HG03175 (cell line): ENCODE measurements at regions not wholly inside any gene's neighbourhood (a gene's known extent, or its start where the extent isn't known, plus 50 kb on each side); places are given as distances from the start of the nearest gene placed in this dataset.
"Not testable (repeated sequence)": the region's sequence is repeated elsewhere in the genome, so short reads cannot be mapped to it uniquely, and the experiment has no call there.

Experiments
- ATAC-seq: cut with Tn5 transposase; IDR thresholded peaks from one replicate; pipeline ENCODE4 v1.9.1; 2021; ENCODE audit warnings: mild to moderate bottlenecking, moderate library complexity; ENCODE audit not compliant: unreplicated experiment

DNA sequence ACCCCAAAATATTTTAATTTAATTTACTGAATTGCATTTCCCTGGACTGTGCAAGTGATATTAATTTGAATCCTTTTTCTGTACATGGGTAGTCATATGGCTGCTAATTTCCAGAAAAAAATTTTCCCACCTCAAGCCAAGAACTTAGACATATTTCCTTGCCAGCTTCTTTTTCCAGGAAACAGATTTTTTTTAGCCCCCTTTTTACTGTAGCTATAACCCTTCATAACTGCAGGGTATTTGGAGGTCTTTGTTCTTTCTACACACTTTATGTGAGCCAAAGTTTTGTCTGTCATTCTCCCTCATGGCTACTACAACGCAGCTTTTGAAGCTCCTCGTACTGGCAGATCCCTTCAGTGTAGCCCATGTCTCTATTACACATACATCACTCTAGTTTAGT lies 261.2 kb upstream of the PIK3R1 start:
- ATAC-seq: no peak

DNA sequence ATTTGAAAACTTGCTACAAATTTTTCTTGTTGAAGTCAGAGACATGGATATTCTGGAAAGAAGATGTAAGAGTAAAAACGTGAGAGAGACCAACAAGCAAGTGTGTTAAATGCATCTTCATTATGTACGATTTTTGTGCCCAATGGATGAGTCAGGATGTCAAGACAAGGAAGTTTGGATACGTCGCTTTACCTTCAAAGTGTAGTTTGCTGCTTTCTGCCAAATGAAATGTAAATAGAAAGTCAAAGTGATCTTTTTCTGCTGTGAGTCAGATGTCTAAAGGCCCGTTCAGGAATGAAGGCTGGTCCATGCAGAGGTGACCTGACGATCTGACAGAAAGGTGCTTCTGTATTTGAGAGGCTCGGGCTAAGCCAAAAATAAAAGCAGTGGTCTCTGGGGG lies 273.1 kb upstream of the PIK3R1 start:
- no peak for ATAC-seq

DNA sequence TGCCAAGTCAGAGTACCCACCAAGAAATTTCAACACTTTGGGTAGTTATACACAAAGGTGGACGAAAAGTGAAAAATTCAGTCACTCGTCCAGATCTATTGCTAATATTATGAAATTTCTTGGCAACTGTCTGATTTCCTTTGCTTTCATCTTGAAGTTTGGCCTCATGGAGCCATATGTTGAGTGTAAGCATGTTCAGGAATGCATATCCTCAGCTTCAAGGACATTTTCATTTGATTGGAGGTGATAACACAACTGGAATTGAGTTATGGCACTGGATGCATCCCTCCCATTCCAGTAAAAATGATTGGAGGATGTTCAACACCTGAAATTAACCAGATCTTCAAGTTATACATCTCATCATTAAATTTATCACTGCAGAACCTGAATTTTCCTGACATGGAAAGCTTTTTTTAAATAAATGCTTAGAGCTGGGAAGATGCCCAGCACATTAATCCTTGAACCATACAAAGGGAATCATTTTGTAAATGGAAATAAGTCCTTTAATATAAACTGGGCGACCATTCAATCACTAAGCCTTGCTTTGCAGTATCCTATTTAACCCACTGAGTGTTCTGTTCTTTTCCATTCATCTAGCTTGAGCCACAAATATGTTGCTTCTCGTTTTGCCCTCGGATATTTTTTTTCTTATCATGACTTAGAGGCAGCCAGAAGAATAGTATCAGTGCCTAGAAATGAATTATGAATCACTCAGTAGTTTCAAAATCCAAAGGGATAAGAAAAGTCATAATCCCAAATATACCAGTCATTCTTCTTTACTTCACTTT lies 273.7 kb upstream of the PIK3R1 start:
- ATAC-seq: no peak

DNA sequence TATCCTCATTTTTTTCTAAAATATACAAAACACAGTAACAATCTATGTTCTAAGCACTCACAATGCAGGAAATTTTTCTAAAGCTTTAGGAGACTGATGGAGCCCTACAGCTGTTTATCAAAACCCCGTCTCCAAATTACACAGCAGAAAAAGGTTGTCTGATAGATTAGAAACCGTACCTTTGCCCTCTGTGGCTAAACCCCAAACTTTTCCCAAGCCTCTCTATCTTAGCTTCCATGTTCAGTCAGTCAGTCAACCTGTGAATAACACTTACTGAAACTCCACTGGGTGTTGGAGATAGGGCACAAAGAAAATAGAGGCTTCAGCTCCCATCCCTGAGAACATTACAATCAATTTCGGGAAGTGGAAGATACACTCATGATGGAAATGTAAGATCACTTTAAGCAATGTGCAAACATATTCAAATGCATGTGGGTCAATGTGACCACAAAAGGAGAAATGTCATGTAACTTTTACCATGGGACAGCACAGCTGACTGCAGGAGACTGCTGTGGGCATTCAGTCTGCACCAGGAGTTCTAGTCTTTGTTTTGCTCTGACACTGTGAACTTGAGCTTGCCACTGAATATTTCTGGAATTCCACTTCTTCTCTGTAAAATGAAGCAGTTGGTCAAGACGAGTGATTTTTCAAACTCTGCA lies 279.5 kb upstream of the PIK3R1 start:
- no peak for ATAC-seq

DNA sequence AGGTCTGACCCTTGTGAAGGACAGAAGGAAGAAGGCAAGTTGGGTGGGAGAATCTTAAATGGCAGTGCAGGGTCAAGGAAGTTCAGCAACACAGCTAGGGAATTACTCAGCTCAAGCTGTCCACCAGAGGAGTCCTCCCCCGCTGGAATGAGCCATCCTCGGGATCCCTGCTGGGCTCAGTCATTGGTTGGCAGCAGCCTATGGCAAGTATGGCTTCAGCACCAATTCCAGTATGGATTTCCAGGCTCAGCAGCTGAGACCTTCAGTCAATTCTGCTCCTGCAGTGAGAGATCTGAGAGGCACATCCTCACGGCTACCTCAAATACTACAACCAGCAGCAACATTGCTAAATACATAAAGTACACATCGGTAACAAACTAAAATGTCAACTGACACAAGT lies 280.6 kb upstream of the PIK3R1 start:
- no peak for ATAC-seq

DNA sequence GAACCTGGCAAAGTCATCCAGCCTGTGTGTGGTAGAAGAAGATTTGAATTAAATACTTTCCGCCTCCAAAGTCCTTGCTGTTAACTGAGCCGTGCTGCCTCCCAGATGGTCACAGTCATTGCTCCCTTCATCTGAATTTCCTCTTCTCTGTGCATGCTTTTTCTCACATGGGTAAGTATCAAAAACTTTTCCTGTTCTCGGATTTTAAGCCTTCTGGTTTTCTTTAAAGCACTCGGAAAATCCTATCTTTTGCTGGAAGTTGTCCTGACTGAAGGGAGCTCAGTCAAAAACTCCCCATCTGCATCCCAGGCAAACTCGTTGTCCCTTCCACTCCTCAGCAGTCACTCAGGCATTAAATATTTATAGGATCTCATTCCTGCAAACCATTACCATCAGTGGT lies 290.0 kb upstream of the PIK3R1 start:
- ATAC-seq: no peak

DNA sequence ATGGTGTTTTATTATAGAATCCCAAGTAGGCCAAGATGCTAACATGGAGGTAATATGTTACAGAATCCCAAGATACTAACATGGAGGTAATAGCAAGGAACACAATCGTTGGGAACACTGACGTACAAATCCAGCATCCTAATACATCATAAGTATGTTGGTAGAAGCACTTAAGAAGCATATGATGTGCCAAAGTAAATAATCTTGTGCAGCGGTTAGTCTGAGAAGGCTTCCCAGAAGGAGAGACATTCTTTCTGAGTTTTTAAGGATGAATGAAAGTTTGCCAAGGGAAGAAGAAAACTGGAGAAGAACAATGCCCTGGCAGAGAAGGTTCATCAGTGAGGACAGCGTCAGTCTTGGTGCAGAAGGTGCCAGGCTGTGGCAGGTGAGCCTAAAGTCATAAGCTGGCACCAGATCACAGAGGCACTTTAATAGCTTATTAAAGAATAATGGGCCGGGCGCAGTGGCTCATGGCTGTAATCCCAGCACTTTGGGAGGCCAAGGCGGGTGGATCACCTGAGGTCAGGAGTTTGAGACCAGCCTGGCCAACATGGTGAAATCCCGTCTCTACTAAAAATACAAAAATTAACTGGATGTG lies 294.5 kb upstream of the PIK3R1 start:
- no peak for ATAC-seq

DNA sequence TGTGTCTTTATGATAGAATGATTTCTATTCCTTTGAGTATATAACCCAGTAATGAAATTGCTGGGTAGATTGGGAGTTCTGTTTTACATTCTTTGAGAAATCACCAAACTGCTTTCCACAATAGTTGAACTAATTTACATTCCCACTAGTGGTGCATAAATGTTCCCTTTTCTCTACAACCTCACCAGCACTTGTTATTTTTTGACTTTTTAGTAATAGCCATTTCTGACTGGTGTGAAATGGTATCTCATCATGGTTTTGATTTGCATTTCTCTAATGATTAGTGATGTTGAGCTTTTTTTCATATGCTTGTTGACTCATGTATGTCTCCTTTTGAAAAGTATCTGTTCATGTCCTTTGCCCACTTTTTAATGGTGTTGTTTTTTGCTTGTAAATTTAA lies 296.0 kb upstream of the PIK3R1 start:
- not testable (repeated sequence) for ATAC-seq

DNA sequence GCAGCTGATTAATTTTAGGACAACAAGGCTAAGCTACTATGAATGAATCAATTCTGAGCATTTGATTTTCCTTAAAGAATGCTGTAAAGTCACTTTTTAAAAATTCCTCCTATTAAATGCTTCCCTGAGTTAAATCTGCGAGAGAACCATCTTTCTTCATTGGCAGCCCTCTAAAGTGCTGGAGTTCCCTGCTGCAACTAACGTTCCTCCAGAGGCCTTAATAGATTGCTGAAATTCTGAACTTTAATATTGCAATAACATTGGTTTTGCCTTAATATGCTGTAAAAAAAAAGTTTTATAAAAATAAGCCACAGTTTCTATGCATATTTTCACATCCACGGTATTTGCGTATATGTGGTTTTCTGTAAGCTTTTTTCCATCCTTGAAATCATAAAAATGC lies 298.0 kb upstream of the PIK3R1 start:
- no peak for ATAC-seq

DNA sequence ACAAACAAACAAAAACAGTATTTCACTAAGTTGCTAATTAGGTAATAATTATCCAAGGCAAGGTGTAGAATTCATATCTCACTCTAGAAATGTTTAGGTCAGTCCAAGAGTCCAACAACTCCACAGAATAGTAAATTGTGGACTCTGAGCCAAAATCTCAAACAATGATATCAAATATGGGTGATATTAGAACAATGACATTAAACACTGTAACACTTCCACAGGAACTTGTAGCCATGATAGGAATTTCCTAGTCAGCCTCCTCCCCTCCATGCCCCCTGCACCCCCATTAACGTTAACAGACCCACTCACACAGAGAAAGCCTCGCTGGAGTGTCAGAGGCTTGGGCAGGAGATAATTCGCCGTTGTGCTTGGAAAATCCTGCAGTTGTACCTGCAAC lies 305.0 kb upstream of the PIK3R1 start:
- ATAC-seq: no peak

DNA sequence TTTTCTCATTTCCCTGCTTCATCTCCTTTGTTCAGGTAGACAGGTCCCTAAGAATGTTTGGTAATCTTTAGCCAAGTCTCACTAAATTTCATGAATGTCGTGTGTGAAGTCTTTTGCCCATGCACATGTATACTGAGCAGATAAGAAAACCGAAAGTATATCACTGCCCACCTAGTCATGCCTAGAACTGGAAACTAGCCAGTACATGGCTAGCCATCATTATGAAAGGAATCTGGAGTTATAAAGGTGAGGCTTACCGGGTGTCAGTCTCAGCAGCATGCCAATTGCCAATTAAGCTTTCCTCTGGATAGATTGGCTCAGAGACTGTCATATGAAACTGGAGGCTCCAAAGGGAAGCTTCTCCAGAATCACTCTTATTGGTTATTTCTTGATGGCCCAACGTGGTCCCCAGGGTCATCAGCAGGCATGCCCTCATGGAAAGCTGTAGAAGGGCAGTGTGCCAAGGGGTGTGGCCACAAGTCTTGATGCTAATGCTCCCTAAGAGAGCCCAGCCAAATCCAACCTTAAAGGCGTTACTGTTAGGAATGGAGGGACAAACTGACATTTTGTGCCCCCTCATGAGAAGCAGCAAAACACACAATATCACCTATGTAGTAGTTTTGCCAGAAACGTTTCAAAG lies 307.3 kb upstream of the PIK3R1 start:
- ATAC-seq: no peak

DNA sequence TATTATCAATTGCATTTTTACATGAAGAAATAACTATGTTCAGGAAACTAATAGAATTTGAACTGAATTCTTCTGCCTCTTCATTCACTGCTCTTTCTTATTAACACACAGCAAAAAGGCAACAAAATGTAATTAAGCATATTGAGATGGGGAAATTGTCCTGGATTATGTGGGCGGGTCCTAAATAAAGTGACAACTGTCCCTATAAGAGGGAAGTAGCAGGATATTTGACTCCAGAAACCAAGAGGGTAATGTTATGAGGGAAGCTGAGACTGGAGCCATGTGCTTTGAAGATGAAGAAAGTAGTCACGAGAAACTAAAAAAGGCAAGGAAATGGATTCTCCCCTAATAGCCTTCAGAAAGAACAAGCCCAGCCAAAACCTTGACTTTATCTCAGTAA lies 311.2 kb upstream of the PIK3R1 start:
- no peak for ATAC-seq

DNA sequence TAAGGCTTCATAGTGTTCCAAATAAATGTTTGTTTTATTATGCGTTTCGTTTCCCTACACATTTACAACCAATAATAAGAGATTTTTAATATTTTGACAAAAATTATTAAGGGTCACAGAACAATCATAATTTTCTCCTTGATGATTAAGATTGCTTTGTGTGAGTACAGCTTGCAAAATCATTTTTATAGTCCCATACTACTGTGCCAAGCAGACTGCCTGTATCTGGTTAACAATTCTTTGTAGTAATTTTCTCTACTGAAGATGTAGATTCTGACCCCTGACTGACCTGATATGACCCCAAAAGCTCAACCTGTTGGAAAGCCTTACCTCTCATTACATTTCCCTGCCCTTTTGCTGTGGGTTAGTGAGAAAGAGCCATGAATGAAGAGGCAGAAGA lies 311.9 kb upstream of the PIK3R1 start:
- no peak for ATAC-seq

DNA sequence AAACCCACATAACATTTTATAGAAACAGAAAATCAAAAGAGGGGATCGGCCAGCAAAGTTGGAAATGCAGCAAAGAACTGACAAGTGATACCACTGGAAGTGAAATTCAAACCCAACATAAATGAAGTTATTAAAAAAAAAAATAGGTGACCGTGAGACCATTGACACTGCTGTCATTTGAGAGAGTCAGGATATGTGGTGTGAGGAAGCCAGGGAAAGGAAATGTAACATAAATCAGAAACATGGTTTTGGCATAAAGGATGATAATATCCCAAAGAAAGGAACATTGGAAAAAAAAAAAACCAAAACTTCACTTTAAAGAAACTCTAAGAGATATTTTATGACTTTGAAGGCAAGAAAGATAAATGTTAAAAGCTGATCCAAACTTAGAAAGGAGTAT lies 312.4 kb upstream of the PIK3R1 start:
- ATAC-seq: no peak

DNA sequence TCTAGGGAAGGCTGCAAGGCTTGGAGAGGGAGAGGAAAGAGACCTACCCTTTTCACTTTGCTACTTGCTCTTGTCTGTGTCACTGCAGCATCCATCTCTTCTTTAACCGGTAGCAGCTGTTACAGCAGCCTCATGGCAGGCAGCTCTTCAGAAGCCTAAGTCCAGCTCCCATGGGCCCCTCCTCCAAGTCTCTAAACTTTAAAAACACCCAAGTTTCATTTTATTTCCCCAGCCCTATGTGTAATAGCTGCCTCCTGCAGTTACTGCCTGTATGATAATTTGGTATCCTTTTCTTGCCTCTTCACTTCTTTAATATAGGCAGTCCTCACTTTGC lies 313.1 kb upstream of the PIK3R1 start:
- no peak for ATAC-seq

DNA sequence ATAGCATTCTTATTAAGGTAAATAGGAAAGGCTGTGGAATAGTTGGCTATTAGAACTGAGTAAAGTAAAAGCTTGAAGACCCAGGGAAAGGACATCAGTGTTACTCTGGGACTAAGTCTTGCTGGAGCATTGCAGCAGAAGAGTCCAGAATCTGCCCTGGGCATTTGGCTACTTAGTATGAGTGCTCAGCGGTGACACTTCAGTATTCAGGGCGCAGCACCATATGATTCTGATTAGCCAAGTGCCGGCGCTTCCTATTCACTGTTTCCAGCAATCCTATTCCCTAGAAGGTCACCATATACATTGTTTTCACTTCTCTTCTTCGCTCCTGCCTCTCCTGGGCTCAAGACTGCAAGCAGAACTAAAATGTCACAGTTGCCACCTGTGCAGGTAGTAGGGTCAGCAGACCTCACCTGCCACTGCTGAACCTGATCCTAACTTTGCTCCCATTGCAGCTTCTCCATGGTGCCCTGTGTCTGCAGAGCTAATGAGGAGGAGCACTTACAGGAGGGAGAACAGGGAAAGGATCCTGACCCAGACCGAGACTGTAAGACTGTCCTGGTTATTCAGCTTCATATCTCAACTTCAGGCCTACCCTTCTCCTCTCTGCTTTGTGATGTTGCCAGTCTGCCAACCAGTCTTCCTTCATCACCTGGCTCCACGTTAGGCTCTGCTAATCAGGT lies 313.6 kb upstream of the PIK3R1 start:
- ATAC-seq: no peak

DNA sequence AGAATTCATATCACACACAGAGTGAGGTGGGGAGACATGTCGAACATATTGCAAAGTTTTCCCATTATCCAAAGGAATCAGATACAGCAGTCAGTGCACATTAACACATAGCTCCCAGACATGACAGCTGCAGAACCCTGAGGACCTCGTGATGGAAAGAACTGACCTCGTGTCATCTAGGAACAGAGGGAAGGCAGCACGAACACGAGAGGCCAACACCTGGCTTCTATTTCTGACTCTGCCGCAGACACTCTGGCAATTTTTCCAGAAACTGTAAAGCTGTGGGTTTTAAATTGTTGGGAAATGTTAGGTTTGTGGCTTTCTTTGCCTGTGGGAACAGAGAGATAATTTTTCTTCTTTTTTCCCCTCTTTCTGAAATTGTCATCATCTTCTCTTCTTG lies 315.0 kb upstream of the PIK3R1 start:
- no peak for ATAC-seq

DNA sequence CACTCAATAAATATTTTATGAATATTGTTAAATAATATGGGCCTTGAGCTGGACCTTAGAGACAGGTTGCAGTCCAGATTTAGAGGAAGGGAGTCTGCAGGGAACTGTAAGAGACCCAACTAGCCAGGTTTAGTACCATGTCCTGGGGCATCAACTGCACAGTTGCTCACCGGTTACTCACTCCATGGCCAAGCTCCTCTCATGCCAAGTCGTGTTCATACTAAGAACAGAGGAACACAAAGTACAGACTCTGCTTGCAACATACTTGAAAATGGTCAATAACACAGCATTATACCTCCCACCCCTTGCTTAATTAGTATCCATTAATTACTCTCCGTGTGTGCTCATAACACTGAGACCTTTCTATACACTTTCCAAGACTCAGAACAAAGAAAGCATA lies 317.6 kb upstream of the PIK3R1 start:
- ATAC-seq: no peak

DNA sequence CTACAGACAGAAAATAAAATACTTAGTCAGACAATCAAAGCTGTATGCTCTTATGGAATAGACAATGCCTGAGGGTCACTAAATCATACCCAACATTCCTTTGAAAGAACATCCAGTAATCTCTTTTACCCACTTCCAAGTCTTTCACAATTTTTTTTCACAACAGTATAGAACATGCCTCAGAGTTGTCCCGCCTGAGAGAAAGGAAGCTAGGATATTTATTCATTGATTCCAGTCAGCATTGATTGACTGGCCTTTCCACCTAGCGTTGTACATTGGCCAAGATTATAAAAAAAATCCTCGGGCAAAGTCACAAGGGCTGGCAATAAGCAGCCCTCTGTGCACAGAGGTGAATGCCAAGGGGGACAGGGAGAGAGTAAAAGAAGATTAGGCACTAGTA lies 318.1 kb upstream of the PIK3R1 start:
- ATAC-seq: no peak

DNA sequence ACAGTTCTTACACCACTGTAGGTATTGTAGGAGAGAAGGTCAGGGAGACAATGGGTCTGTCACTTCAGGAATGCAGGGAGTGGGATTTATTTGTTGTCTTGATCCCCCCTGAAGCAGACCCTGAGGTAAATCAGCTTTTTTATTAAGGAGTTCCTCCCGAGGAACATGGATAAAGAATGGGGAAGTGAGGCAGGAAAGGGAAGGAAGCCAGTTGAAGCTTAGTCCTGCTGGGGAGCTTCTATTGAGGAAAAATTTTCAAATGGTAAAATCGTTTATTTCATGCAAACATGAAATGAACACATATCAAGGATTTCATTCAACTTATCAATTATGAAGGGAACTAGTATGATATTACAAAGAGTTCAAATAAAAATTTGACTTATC lies 318.6 kb upstream of the PIK3R1 start:
- no peak for ATAC-seq

DNA sequence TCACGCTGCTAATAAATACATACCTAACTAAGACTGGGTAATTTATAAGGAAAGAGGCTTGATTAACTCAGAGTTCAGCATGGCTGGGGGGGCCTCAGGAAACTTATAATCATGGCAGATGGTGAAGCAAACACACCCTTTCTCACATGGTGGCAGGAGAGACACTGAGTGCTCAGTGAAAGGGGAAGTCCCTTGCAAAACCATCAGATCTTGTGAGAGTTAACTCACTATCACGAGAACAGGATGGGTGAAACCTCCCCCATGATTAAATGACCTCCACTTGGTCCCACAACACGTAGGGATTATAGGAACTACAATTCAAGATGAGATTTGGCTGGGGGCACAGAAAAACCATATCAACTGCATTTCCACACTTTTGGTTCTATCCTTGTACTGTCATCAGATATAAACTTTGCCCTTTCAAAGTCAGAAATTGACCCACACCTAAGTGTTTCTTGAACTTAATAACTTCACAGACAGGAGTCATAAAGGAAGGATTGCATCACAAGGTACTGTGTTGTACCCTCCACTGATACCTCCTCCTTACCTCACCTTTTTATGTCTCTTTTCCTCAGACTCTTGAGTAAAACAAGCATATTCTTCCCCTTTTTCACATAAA lies 319.1 kb upstream of the PIK3R1 start:
- no peak for ATAC-seq
